K562 (cell line): ENCODE measurements at regions not wholly inside any gene's neighbourhood (a gene's known extent, or its start where the extent isn't known, plus 50 kb on each side); places are given as distances from the start of the nearest gene placed in this dataset.

Experiments used
- CBX8 ChIP-seq: fragments of 200-600 bp; sonication (generic); IDR thresholded peaks from 2 replicates; pipeline ENCODE4 v1.6.1; 2012; ENCODE audit warnings: borderline replicate concordance, mixed run types, low read depth, mild to moderate bottlenecking, moderate library complexity, mixed read lengths, low read length, control low read depth, inconsistent platforms; ENCODE audit not compliant: poor library complexity, severe bottlenecking; ENCODE audit errors: extremely low read depth
- HDAC2 ChIP-seq: fragments of 450-650 bp; IDR thresholded peaks from 2 replicates; pipeline ENCODE4 v1.6.1; 2016; ENCODE audit warnings: mild to moderate bottlenecking
- NFE2L1 ChIP-seq: fragments of 450-650 bp; IDR thresholded peaks from 2 replicates; pipeline ENCODE4 v1.6.1; 2016; ENCODE audit warnings: missing genetic modification characterization, low read depth, mild to moderate bottlenecking, missing compliant biosample characterization, moderate library complexity, borderline replicate concordance
- RFX7 ChIP-seq: fragments of 250-450 bp; sonication (Bioruptor Pico); IDR thresholded peaks from 2 replicates; pipeline ENCODE4 v1.5.1; 2021; ENCODE audit warnings: mild to moderate bottlenecking
- SMAD2 ChIP-seq: fragments of 150-350 bp; IDR thresholded peaks from 2 replicates; pipeline ENCODE4 v1.6.1; 2014; ENCODE audit warnings: low read depth, mild to moderate bottlenecking, low read length
- ZNF583 ChIP-seq: fragments of 250-450 bp; sonication (Bioruptor Pico); IDR thresholded peaks from 2 replicates; pipeline ENCODE4 v1.4.0; 2020
- ZNF644 ChIP-seq: fragments of 200-800 bp; sonication (Bioruptor generic); IDR thresholded peaks from 2 replicates; pipeline ENCODE4 v1.6.1; 2016; ENCODE audit warnings: low read depth, missing genetic modification characterization, missing compliant biosample characterization
- TF ChIP-seq, protein P1 (sequence below), 2 experiments: fragments of 450-650 bp in 1 of 2; IDR thresholded peaks; 2 replicates each; pipeline ENCODE4 v1.6.1; 2011 to 2017; ENCODE audit warnings: low read depth in 2 of 2, antibody characterized with exemption in 1 of 2, borderline replicate concordance in 1 of 2, low read length in 1 of 2, mild to moderate bottlenecking in 1 of 2, mixed read lengths in 1 of 2; ENCODE audit not compliant: control insufficient read depth in 1 of 2
- TF ChIP-seq, protein P2 (sequence below): IDR thresholded peaks from 2 replicates; pipeline ENCODE4 v1.6.1; 2011; ENCODE audit warnings: borderline replicate concordance, low read depth, mild to moderate bottlenecking, moderate library complexity, low read length; ENCODE audit not compliant: insufficient read depth, poor library complexity, severe bottlenecking
- TF ChIP-seq, protein P3 (sequence below): fragments of 450-650 bp; IDR thresholded peaks from 2 replicates; pipeline ENCODE4 v1.6.1; 2016; ENCODE audit warnings: mild to moderate bottlenecking, moderate library complexity

DNA sequence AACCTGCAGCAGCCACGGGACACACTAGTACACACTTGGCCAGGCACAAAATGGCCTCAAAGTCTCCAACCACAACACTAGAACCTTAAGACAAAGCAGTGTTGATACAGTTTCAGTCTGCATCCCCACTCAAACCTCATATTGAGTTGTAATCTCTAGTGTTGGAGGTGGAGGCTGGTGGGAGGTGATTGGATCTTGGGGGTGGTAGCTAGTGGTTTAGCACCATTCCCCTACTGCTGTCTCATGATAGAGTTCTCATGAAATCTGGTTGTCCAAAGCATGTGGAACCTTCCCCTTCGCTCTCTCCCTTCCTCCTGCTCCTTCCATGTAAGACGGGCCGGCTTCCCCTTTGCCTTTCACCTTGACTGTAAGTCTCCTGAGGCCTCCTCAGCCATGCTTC, 638.7 kb downstream of the UQCRFS1 start (continued):
- TF ChIP-seq ZNF644 (tag) (no peak), NFE2L1 (tag) (no peak), SMAD2 (no peak), RFX7 (CRISPR knock-in tag) (no peak), HDAC2 (no peak), ZNF583 (CRISPR knock-in tag) (no peak), CBX8 (no peak)
- TF ChIP-seq, protein P1, sequence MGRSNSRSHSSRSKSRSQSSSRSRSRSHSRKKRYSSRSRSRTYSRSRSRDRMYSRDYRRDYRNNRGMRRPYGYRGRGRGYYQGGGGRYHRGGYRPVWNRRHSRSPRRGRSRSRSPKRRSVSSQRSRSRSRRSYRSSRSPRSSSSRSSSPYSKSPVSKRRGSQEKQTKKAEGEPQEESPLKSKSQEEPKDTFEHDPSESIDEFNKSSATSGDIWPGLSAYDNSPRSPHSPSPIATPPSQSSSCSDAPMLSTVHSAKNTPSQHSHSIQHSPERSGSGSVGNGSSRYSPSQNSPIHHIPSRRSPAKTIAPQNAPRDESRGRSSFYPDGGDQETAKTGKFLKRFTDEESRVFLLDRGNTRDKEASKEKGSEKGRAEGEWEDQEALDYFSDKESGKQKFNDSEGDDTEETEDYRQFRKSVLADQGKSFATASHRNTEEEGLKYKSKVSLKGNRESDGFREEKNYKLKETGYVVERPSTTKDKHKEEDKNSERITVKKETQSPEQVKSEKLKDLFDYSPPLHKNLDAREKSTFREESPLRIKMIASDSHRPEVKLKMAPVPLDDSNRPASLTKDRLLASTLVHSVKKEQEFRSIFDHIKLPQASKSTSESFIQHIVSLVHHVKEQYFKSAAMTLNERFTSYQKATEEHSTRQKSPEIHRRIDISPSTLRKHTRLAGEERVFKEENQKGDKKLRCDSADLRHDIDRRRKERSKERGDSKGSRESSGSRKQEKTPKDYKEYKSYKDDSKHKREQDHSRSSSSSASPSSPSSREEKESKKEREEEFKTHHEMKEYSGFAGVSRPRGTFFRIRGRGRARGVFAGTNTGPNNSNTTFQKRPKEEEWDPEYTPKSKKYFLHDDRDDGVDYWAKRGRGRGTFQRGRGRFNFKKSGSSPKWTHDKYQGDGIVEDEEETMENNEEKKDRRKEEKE (IDR thresholded peaks at IDR 0.05; ENCODE audit: borderline replicate concordance in 1 of 2, control insufficient read depth in 1 of 2, low read depth in 2 of 2, low read length in 1 of 2): no peak
- TF ChIP-seq, protein P2, sequence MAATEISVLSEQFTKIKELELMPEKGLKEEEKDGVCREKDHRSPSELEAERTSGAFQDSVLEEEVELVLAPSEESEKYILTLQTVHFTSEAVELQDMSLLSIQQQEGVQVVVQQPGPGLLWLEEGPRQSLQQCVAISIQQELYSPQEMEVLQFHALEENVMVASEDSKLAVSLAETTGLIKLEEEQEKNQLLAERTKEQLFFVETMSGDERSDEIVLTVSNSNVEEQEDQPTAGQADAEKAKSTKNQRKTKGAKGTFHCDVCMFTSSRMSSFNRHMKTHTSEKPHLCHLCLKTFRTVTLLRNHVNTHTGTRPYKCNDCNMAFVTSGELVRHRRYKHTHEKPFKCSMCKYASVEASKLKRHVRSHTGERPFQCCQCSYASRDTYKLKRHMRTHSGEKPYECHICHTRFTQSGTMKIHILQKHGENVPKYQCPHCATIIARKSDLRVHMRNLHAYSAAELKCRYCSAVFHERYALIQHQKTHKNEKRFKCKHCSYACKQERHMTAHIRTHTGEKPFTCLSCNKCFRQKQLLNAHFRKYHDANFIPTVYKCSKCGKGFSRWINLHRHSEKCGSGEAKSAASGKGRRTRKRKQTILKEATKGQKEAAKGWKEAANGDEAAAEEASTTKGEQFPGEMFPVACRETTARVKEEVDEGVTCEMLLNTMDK: no peak
- TF ChIP-seq, protein P3, sequence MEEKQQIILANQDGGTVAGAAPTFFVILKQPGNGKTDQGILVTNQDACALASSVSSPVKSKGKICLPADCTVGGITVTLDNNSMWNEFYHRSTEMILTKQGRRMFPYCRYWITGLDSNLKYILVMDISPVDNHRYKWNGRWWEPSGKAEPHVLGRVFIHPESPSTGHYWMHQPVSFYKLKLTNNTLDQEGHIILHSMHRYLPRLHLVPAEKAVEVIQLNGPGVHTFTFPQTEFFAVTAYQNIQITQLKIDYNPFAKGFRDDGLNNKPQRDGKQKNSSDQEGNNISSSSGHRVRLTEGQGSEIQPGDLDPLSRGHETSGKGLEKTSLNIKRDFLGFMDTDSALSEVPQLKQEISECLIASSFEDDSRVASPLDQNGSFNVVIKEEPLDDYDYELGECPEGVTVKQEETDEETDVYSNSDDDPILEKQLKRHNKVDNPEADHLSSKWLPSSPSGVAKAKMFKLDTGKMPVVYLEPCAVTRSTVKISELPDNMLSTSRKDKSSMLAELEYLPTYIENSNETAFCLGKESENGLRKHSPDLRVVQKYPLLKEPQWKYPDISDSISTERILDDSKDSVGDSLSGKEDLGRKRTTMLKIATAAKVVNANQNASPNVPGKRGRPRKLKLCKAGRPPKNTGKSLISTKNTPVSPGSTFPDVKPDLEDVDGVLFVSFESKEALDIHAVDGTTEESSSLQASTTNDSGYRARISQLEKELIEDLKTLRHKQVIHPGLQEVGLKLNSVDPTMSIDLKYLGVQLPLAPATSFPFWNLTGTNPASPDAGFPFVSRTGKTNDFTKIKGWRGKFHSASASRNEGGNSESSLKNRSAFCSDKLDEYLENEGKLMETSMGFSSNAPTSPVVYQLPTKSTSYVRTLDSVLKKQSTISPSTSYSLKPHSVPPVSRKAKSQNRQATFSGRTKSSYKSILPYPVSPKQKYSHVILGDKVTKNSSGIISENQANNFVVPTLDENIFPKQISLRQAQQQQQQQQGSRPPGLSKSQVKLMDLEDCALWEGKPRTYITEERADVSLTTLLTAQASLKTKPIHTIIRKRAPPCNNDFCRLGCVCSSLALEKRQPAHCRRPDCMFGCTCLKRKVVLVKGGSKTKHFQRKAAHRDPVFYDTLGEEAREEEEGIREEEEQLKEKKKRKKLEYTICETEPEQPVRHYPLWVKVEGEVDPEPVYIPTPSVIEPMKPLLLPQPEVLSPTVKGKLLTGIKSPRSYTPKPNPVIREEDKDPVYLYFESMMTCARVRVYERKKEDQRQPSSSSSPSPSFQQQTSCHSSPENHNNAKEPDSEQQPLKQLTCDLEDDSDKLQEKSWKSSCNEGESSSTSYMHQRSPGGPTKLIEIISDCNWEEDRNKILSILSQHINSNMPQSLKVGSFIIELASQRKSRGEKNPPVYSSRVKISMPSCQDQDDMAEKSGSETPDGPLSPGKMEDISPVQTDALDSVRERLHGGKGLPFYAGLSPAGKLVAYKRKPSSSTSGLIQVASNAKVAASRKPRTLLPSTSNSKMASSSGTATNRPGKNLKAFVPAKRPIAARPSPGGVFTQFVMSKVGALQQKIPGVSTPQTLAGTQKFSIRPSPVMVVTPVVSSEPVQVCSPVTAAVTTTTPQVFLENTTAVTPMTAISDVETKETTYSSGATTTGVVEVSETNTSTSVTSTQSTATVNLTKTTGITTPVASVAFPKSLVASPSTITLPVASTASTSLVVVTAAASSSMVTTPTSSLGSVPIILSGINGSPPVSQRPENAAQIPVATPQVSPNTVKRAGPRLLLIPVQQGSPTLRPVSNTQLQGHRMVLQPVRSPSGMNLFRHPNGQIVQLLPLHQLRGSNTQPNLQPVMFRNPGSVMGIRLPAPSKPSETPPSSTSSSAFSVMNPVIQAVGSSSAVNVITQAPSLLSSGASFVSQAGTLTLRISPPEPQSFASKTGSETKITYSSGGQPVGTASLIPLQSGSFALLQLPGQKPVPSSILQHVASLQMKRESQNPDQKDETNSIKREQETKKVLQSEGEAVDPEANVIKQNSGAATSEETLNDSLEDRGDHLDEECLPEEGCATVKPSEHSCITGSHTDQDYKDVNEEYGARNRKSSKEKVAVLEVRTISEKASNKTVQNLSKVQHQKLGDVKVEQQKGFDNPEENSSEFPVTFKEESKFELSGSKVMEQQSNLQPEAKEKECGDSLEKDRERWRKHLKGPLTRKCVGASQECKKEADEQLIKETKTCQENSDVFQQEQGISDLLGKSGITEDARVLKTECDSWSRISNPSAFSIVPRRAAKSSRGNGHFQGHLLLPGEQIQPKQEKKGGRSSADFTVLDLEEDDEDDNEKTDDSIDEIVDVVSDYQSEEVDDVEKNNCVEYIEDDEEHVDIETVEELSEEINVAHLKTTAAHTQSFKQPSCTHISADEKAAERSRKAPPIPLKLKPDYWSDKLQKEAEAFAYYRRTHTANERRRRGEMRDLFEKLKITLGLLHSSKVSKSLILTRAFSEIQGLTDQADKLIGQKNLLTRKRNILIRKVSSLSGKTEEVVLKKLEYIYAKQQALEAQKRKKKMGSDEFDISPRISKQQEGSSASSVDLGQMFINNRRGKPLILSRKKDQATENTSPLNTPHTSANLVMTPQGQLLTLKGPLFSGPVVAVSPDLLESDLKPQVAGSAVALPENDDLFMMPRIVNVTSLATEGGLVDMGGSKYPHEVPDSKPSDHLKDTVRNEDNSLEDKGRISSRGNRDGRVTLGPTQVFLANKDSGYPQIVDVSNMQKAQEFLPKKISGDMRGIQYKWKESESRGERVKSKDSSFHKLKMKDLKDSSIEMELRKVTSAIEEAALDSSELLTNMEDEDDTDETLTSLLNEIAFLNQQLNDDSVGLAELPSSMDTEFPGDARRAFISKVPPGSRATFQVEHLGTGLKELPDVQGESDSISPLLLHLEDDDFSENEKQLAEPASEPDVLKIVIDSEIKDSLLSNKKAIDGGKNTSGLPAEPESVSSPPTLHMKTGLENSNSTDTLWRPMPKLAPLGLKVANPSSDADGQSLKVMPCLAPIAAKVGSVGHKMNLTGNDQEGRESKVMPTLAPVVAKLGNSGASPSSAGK: peak; percentile 43
